ENCODE measurements at regions not wholly inside any gene's neighbourhood (a gene's known extent, or its start where the extent isn't known, plus 50 kb on each side); places are given as distances from the start of the nearest gene placed in this dataset.

- FAIRE-seq, result no peak
Observed at GRCh38 chr13:80454245-80454644, 113.3 kb upstream of the SPRY2 start.

- FAIRE-seq, result no peak
Observed at GRCh38 chr13:80452279-80452678, 111.4 kb upstream of the SPRY2 start.

GRCh38 chr13:80451641-80452040, 110.7 kb upstream of the SPRY2 start:
- FAIRE-seq, result no peak

- FAIRE-seq, result no peak
Observed at GRCh38 chr13:80450386-80450785, 109.5 kb upstream of the SPRY2 start.

- no peak for FAIRE-seq
Observed at GRCh38 chr13:80448725-80449124, 107.8 kb upstream of the SPRY2 start.

GRCh38 chr13:80447747-80448146, 106.8 kb upstream of the SPRY2 start:
- no peak for FAIRE-seq

- FAIRE-seq, result no peak
Observed at GRCh38 chr13:80444240-80445015, 103.5 kb upstream of the SPRY2 start.

GRCh38 chr13:80442609-80443008, 101.7 kb upstream of the SPRY2 start:
- FAIRE-seq, result no peak

GRCh38 chr13:80441968-80442367, 101.0 kb upstream of the SPRY2 start:
- no peak for FAIRE-seq

GRCh38 chr13:80438521-80438920, 97.6 kb upstream of the SPRY2 start:
- FAIRE-seq, result no peak

- FAIRE-seq, result no peak
Observed at GRCh38 chr13:80437231-80437630, 96.3 kb upstream of the SPRY2 start.

- no peak for FAIRE-seq
Observed at GRCh38 chr13:80436571-80437169, 95.7 kb upstream of the SPRY2 start.

- FAIRE-seq, result no peak
Observed at GRCh38 chr13:80430561-80430960, 89.6 kb upstream of the SPRY2 start.

- no peak for FAIRE-seq
Observed at GRCh38 chr13:80428349-80429096, 87.6 kb upstream of the SPRY2 start.

- FAIRE-seq, result no peak
Observed at GRCh38 chr13:80419416-80419815, 78.5 kb upstream of the SPRY2 start.

GRCh38 chr13:80413611-80414010, 72.7 kb upstream of the SPRY2 start:
- no peak for FAIRE-seq

- no peak for FAIRE-seq
Observed at GRCh38 chr13:80408270-80408669, 67.3 kb upstream of the SPRY2 start.

GRCh38 chr13:80400865-80401426, 60.0 kb upstream of the SPRY2 start:
- no peak for FAIRE-seq

GRCh38 chr13:80400164-80400864, 59.4 kb upstream of the SPRY2 start:
- FAIRE-seq, result no peak

- FAIRE-seq, result no peak
Observed at GRCh38 chr13:80399340-80400163, 58.6 kb upstream of the SPRY2 start.

All from G401.6 (cell line).